ENCODE measurements at regions not wholly inside any gene's neighbourhood (a gene's known extent, or its start where the extent isn't known, plus 50 kb on each side); places are given as distances from the start of the nearest gene placed in this dataset.
A peak's percentile ranks its signal among the peaks of the same experiment; 100 is the strongest.

DNA sequence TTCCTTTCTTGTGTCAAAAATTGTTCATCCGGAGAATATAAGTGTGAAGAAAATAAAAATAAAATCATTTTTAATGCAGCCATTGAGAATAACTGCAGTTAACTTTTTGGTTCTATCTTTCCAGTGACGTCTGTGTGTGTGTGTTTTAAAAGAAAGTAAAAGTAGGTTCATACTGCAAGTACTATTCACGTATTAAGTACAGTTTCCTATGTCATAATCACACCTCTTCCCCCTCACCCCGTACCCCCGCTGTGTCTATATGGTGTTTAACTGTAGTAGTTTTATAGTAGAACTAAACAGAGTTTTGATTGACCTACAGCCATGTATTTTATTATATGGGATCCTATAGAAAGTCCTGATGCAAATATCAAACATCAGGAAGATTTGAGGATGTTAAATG lies 78.5 kb upstream of the CLCN4 start:
- no peaks in the 10 kb centered on the region for H3K36me3 ChIP-seq
- DNase-seq (ENCODE audit: low read depth in 1 of 2, low spot score in 2 of 2) = no peak
- H3K4me3 ChIP-seq = no peak overlapping the region

DNA sequence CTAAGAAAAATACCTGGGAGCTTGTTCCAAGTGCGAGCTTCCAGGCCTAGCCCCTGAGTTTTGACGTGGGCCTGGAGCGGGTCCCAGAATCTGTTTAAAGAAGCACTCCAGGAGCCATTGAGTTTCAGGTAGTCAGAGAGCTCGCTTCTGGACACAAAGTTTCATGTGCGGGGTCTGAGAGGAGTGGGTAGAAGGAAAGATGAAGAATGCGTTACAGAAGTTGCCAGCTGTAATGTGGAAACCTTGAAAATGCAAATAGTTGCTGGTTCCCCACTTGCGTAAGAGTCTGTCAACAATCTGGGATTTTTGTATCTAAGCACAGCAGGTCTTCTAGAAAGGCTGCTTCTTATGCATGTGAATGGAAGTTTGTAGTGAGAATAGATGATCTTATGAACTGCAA lies 77.5 kb upstream of the CLCN4 start:
- no peak overlapping the region for H3K4me3 ChIP-seq
- H3K4me1 ChIP-seq (replicated peaks) = peaks cover 9% of the 10 kb centered on the region
- DNase-seq (ENCODE audit: low read depth in 1 of 2, low spot score in 2 of 2) = no peak
- no peaks in the 10 kb centered on the region for H3K36me3 ChIP-seq
- H3K9me3 ChIP-seq (replicated peaks) = no peaks in the 10 kb centered on the region
- H3K27ac ChIP-seq = no peak overlapping the region
- no peaks in the 10 kb centered on the region for H3K27me3 ChIP-seq (replicated peaks)

More for the DNA sequence above, 78.5 kb upstream of the CLCN4 start:
- H3K27ac ChIP-seq = no peak overlapping the region
- peaks cover 9% of the 10 kb centered on the region for H3K4me1 ChIP-seq (replicated peaks)
- no peaks in the 10 kb centered on the region for H3K27me3 ChIP-seq (replicated peaks)
- H3K9me3 ChIP-seq (replicated peaks) = no peaks in the 10 kb centered on the region

DNA sequence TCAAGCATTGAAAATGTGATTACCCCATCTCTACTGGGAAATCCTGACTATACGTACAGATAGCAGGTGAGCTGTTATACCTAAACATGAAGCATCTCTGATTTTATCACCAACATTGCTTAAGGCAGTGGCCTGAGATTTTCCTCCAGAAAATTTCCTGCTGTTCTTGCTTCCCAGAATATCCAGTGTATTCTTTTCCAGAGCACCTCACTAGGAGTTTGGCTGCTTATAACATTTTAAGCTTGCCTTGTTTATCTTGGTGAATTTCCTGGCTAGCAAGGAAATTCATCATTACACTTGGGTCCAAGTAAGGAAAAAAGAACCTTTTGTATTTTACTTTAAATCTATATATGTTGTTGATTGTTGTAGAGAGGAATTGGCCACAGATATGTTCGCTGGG lies 73.0 kb upstream of the CLCN4 start:
- Histone ChIP-seq H3K36me3 (no peaks in the 10 kb centered on the region), H3K9me3 (replicated peaks) (no peaks in the 10 kb centered on the region), H3K4me3 (no peak overlapping the region), H3K27me3 (replicated peaks) (no peaks in the 10 kb centered on the region), H3K4me1 (replicated peaks) (peaks cover 9% of the 10 kb centered on the region), H3K27ac (no peak overlapping the region)
- no peak for DNase-seq (ENCODE audit: low read depth in 1 of 2, low spot score in 2 of 2)

DNA sequence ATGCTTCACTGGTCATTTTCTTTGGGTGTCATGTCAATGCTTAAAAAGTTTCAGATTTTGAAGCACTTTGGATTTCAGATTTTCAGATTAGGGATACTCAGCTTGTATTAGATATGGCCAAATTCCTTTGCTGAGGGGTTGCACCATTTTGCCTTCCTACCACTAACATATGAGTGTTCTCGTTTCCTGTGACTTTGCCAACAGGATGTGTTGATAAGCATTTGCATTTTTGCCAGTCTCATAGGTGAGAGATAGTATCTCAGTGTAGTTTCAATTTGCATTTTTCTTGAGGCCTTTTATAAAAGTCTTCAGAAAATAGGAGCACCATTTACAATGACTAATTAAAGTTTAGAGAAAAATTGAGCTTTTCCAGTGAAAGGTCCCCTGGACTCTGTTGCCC lies 71.6 kb upstream of the CLCN4 start:
- Histone ChIP-seq H3K27me3 (replicated peaks) (no peaks in the 10 kb centered on the region), H3K36me3 (no peaks in the 10 kb centered on the region), H3K27ac (no peak overlapping the region), H3K4me1 (replicated peaks) (peaks cover 21% of the 10 kb centered on the region), H3K4me3 (no peak overlapping the region), H3K9me3 (replicated peaks) (no peaks in the 10 kb centered on the region)
- DNase-seq (ENCODE audit: low read depth in 1 of 2, low spot score in 2 of 2) = no peak

DNA sequence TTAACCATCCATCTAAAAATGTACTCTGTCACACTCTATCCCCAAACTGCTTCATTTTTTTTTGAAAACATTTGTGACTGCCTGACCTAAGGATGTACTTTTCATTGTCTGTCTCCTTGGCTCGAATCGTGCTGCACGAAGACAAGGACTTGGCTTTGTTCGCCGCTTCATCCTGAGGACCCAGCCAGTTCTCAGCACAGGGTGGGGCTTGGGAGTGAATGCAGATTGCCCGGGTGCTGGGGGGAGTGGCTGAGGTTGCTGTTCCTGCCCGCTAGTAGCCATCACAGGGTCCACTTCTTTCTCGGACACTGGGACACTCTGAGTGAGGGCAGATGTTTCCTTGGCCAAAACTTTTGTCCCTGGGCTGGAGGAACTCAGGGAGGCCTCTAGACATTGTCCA lies 70.1 kb upstream of the CLCN4 start:
- no peak overlapping the region for H3K27ac ChIP-seq
- H3K36me3 ChIP-seq = peaks cover 5% of the 10 kb centered on the region; the same call in 1 of the 2 replicates
- H3K4me3 ChIP-seq = no peak overlapping the region
- H3K9me3 ChIP-seq (replicated peaks) = no peaks in the 10 kb centered on the region
- H3K27me3 ChIP-seq (replicated peaks) = no peaks in the 10 kb centered on the region
- peaks cover 22% of the 10 kb centered on the region for H3K4me1 ChIP-seq (replicated peaks)
- no peak for DNase-seq (ENCODE audit: low read depth in 1 of 2, low spot score in 2 of 2)

DNA sequence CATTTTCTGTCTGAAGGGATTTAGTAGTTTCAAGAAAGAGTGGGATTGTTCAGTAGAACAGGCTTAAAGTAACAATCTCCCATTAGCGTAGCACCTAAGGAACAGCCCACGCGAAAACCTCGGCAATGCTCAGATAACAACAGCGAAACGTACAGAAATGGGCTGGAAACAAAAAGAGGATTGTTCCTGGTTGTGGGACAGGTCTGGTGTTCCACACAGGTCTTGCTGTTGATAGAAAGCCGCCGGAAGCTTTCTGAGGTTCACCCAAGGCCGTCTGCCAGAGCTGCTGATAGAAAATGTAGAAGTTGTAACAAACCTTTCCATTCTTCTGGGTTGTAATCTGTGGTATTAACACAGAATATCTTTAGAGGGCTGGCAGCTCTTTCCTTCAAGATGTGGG lies 69.4 kb upstream of the CLCN4 start:
- H3K4me3 ChIP-seq = no peak overlapping the region
- no peak overlapping the region for H3K27ac ChIP-seq
- H3K36me3 ChIP-seq = peaks cover 5% of the 10 kb centered on the region; the same call in 1 of the 2 replicates
- DNase-seq (ENCODE audit: low read depth in 1 of 2, low spot score in 2 of 2) = no peak
- H3K9me3 ChIP-seq (replicated peaks) = no peaks in the 10 kb centered on the region
- peaks cover 20% of the 10 kb centered on the region for H3K4me1 ChIP-seq (replicated peaks)
- H3K27me3 ChIP-seq (replicated peaks) = no peaks in the 10 kb centered on the region

DNA sequence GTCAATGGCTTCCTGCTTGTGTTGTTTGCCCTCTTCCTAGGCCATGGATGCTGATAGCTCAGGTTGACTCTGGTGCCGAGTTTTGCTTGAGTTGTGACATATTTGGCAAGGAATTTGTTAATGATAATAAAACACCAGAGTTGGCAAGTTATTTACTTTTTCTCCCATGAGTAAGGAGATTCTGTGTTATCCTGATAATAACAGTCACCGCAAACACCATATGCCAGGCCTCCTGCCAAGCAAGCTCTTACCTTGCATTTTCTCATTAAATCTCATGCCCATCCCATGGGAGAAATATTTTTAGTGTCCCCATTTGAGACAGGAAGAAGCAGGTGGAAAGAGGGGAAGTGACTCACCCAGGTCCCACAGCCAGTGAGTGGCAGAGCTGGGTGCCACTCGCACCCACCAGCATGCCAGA lies 67.4 kb upstream of the CLCN4 start:
- Histone ChIP-seq H3K4me3 (no peak overlapping the region), H3K27ac (no peak overlapping the region)
- DNase-seq (ENCODE audit: low read depth in 1 of 2, low spot score in 2 of 2) = peak in 1 of 2 experiments; percentile 1

DNA sequence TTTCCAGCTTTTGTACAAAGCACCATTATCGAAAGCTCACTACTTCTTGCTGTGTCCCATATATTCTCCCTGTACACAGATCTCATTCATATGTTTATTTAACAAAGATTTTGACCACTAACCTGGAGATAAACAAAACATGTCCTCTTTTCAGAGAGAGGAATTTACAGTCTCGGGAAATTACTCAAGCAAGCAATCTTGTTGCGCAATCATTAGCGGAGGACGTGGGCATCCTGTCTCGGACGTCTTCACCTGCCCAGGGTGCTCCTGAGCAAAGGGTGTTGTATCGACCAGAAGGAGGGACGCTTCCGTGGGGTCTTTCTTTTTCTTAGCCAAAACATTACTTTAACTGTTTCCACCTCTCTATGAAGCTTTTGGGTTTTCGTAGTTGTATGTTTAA lies 66.5 kb upstream of the CLCN4 start:
- peak in 1 of 2 experiments; percentile 16 for DNase-seq (ENCODE audit: low read depth in 1 of 2, low spot score in 2 of 2)
- Histone ChIP-seq H3K9me3 (replicated peaks) (no peaks in the 10 kb centered on the region), H3K4me1 (replicated peaks) (peaks cover 13% of the 10 kb centered on the region), H3K4me3 (no peak overlapping the region), H3K27me3 (replicated peaks) (no peaks in the 10 kb centered on the region), H3K27ac (no peak overlapping the region), H3K36me3 (peaks cover 5% of the 10 kb centered on the region)

More for the DNA sequence above, 67.4 kb upstream of the CLCN4 start:
- Histone ChIP-seq H3K36me3 (peaks cover 5% of the 10 kb centered on the region), H3K9me3 (replicated peaks) (no peaks in the 10 kb centered on the region), H3K27me3 (replicated peaks) (no peaks in the 10 kb centered on the region), H3K4me1 (replicated peaks) (peaks cover 13% of the 10 kb centered on the region)

DNA sequence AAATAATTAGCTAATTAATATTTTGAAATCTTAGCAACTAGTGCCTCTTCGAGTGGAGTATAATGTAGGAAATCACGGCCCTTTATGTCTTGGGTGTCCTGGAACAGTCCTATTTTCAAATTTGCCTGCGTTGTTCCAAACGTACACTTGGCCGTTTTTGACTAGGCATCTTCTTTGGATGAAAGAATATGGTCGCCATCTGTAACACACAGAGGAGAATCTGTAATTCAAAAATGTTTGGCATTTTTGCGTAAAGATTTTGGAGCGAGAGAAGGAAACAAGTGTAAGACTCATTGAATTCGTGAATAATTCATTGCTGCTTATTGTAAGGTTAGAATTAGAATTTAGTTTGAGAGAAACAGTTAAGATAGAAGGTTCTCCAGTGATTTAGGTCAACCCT lies 61.5 kb upstream of the CLCN4 start:
- Histone ChIP-seq H3K4me3 (no peak overlapping the region), H3K9me3 (replicated peaks) (no peaks in the 10 kb centered on the region), H3K36me3 (peaks cover 11% of the 10 kb centered on the region), H3K27me3 (replicated peaks) (no peaks in the 10 kb centered on the region), H3K27ac (no peak overlapping the region), H3K4me1 (replicated peaks) (peaks cover under 1% of the 10 kb centered on the region; the same call in 1 of the 2 replicates)
- no peak for DNase-seq (ENCODE audit: low read depth in 1 of 2, low spot score in 2 of 2)

DNA sequence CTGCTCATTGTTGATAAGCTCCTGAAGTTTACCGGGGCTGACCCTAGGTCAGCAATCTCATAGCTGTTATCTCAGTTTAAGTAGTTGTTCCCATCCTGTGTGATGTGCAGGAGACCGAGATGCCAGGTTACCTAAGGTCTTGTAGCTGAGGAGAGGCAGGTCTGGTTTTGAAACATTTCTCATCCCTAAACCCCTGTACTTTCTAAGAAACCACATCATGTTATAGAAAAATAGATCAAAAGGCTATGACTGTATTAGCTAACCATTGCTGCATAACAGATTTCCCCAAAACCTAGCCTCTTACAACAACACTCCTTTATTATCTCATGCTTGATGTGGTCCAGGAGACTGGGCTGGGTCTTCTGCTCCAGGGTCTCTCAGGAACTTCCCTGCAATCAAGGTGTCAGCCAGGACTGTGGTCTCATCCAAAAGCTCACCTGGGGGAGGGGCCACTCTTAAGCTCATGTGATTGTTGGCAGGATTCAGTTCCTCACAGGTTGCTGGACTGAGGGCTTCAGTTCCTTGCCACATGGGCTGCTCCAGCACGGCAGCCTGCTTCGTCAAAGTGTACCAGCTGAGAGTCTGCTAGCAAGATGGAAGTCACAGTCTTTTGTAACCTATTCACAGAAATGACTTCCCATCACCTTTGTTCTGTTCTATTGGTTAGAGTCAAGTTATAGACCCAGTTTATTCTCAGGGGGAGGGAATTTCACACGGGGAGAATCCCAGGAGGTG lies 60.9 kb upstream of the CLCN4 start:
- no peaks in the 10 kb centered on the region for H3K9me3 ChIP-seq (replicated peaks)
- no peak overlapping the region for H3K4me3 ChIP-seq
- no peaks in the 10 kb centered on the region for H3K4me1 ChIP-seq (replicated peaks)
- H3K36me3 ChIP-seq = peaks cover 11% of the 10 kb centered on the region
- H3K27ac ChIP-seq = no peak overlapping the region
- DNase-seq (ENCODE audit: low read depth in 1 of 2, low spot score in 2 of 2) = no peak
- no peaks in the 10 kb centered on the region for H3K27me3 ChIP-seq (replicated peaks)

DNA sequence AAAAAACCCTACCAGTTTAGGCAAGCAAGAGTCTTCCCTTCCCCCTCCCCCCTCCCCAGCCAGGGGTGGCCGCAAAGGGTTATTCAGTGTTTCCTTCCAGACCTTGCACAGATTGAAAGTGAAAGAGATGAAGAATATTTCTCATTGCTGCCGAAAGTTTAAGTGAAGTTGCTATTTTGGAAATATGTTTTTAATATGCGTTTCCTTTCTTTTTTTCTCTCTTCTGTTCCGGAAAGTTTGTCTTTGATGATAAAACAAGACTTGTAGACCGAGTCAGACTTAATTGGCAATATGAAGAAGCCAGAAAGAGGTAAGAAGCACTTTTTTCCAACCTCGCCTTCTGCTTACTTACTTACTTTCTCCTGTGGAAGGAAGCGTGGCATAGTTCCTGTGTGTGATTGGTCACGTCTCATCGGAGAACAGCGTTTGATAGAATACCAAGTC lies 58.5 kb upstream of the CLCN4 start:
- no peak overlapping the region for H3K4me3 ChIP-seq
- no peaks in the 10 kb centered on the region for H3K4me1 ChIP-seq (replicated peaks)
- no peak overlapping the region for H3K27ac ChIP-seq
- no peaks in the 10 kb centered on the region for H3K27me3 ChIP-seq (replicated peaks)
- H3K9me3 ChIP-seq (replicated peaks) = no peaks in the 10 kb centered on the region
- no peak for DNase-seq (ENCODE audit: low read depth in 1 of 2, low spot score in 2 of 2)
- peaks cover 6% of the 10 kb centered on the region for H3K36me3 ChIP-seq

DNA sequence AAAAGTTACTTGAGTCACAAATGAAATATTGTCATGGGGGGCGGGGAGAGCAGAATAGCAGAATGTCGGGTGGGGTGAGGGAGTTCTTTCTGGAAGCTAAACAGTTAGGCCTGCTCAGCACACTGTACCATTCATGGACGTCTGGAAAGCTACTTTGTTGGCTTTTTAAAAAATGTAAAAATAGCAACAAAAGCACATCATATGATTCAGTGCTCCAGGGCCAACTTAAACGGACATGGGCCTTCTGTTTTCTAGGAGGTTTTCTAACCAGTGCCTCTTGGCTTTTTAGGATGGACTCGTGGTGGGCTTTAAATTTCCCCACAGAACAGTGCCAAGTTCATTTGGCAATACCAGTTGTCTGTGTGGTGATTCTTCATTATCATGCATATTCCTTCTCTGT lies 57.4 kb upstream of the CLCN4 start:
- Histone ChIP-seq H3K27me3 (replicated peaks) (no peaks in the 10 kb centered on the region), H3K36me3 (peaks cover 6% of the 10 kb centered on the region), H3K27ac (no peak overlapping the region), H3K9me3 (replicated peaks) (no peaks in the 10 kb centered on the region), H3K4me1 (replicated peaks) (no peaks in the 10 kb centered on the region), H3K4me3 (no peak overlapping the region)
- no peak for DNase-seq (ENCODE audit: low read depth in 1 of 2, low spot score in 2 of 2)

DNA sequence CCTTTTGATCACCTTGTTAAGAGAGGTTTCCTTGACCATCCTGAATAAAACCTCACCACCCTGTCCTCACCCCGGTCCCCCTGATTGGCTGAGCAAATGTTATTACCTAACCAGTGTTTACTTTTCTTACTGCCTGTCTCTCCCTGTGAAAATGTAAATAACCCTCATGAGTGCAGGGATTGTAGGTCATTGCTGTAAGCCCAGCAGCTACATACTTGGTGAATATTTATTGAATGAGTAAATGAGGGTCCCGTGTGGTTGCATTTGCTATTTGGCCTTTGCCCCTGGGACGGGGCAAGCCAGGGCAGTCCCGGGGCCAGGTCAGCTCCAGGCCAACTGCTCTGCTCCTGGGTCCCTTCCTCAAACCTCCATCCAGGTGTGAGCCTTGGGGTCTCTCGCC lies 55.5 kb upstream of the CLCN4 start:
- Histone ChIP-seq H3K4me1 (replicated peaks) (no peaks in the 10 kb centered on the region), H3K9me3 (replicated peaks) (no peaks in the 10 kb centered on the region), H3K4me3 (no peak overlapping the region), H3K36me3 (peaks cover 6% of the 10 kb centered on the region), H3K27me3 (replicated peaks) (no peaks in the 10 kb centered on the region), H3K27ac (no peak overlapping the region)
- DNase-seq (ENCODE audit: low read depth in 1 of 2, low spot score in 2 of 2) = no peak

DNA sequence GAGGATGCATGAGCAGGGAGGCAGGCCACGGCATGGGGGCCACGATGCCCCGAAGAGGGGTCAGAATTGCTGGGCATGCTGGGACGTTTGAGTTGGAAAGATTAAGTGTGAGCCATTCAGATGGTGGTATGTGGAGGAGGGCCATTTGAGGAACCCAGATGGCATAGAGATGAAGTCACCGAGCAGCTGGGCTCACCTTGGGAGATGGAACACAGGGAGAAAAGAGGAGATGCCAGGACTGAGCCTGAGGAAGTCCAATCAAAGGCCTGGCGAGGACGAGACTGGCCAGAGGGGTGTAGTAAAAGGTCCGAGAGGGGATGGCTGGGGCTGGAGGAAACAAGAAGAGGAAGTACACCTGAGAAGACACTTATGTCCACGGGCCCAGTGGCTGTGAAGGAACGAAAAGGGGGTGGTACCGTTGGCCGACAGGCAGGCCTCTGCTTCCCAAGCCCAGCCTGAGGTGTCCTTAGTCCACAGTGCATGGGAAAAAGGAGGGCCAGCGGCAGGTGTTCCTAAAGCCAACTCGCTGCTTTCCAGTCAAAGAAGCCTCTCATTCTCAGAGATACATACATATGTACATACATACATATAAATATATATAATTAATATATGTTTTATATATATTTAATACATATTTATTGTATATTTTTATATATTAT lies 54.6 kb upstream of the CLCN4 start:
- Histone ChIP-seq H3K27me3 (replicated peaks) (no peaks in the 10 kb centered on the region), H3K9me3 (replicated peaks) (no peaks in the 10 kb centered on the region), H3K4me1 (replicated peaks) (no peaks in the 10 kb centered on the region), H3K4me3 (no peak overlapping the region), H3K27ac (no peak overlapping the region), H3K36me3 (peaks cover 6% of the 10 kb centered on the region)
- no peak for DNase-seq (ENCODE audit: low read depth in 1 of 2, low spot score in 2 of 2)
